ENCODE measurements at regions not wholly inside any gene's neighbourhood (a gene's known extent, or its start where the extent isn't known, plus 50 kb on each side); places are given as distances from the start of the nearest gene placed in this dataset.

DNA sequence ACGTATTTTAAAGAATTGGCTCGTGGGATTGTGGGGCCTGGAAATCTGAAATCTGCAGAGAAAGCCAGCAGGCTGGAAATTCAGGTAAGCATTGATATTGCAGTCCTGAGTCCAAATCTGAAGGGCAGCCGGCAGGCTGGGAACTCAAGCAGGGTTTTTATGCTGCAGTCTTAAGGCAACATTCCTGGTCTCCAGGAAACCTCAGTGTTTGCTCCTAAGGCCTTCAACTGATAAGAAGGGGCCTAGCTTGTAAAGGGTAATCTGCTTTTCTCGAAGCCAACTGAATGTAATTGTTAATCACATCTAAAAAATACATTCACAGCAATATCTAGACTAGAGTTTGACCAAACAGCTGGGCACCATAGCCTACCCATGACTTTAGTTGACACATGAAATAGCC, 154.4 kb downstream of the EFNB2 start (continued):
- TF ChIP-seq, protein P1, sequence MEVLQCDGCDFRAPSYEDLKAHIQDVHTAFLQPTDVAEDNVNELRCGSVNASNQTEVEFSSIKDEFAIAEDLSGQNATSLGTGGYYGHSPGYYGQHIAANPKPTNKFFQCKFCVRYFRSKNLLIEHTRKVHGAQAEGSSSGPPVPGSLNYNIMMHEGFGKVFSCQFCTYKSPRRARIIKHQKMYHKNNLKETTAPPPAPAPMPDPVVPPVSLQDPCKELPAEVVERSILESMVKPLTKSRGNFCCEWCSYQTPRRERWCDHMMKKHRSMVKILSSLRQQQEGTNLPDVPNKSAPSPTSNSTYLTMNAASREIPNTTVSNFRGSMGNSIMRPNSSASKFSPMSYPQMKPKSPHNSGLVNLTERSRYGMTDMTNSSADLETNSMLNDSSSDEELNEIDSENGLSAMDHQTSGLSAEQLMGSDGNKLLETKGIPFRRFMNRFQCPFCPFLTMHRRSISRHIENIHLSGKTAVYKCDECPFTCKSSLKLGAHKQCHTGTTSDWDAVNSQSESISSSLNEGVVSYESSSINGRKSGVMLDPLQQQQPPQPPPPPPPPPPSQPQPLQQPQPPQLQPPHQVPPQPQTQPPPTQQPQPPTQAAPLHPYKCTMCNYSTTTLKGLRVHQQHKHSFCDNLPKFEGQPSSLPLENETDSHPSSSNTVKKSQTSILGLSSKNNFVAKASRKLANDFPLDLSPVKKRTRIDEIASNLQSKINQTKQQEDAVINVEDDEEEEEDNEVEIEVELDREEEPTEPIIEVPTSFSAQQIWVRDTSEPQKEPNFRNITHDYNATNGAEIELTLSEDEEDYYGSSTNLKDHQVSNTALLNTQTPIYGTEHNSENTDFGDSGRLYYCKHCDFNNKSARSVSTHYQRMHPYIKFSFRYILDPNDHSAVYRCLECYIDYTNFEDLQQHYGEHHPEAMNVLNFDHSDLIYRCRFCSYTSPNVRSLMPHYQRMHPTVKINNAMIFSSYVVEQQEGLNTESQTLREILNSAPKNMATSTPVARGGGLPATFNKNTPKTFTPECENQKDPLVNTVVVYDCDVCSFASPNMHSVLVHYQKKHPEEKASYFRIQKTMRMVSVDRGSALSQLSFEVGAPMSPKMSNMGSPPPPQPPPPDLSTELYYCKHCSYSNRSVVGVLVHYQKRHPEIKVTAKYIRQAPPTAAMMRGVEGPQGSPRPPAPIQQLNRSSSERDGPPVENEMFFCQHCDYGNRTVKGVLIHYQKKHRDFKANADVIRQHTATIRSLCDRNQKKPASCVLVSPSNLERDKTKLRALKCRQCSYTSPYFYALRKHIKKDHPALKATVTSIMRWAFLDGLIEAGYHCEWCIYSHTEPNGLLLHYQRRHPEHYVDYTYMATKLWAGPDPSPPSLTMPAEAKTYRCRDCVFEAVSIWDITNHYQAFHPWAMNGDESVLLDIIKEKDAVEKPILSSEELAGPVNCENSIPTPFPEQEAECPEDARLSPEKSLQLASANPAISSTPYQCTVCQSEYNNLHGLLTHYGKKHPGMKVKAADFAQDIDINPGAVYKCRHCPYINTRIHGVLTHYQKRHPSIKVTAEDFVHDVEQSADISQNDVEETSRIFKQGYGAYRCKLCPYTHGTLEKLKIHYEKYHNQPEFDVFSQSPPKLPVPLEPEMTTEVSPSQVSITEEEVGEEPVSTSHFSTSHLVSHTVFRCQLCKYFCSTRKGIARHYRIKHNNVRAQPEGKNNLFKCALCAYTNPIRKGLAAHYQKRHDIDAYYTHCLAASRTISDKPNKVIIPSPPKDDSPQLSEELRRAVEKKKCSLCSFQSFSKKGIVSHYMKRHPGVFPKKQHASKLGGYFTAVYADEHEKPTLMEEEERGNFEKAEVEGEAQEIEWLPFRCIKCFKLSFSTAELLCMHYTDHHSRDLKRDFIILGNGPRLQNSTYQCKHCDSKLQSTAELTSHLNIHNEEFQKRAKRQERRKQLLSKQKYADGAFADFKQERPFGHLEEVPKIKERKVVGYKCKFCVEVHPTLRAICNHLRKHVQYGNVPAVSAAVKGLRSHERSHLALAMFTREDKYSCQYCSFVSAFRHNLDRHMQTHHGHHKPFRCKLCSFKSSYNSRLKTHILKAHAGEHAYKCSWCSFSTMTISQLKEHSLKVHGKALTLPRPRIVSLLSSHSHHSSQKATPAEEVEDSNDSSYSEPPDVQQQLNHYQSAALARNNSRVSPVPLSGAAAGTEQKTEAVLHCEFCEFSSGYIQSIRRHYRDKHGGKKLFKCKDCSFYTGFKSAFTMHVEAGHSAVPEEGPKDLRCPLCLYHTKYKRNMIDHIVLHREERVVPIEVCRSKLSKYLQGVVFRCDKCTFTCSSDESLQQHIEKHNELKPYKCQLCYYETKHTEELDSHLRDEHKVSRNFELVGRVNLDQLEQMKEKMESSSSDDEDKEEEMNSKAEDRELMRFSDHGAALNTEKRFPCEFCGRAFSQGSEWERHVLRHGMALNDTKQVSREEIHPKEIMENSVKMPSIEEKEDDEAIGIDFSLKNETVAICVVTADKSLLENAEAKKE (CRISPR knock-in tag; IDR thresholded peaks at IDR 0.05) = no peak
- TF ChIP-seq ZNF114 (CRISPR knock-in tag; IDR thresholded peaks at IDR 0.05) (no peak), ZNF331 (CRISPR knock-in tag; IDR thresholded peaks at IDR 0.05; ENCODE audit: low read depth) (no peak), STAT1 (IDR thresholded peaks at IDR 0.05; ENCODE audit: unreplicated experiment) (no peak), NANOG (IDR thresholded peaks at IDR 0.05; ENCODE audit: borderline replicate concordance) (no peak), POLR2AphosphoS5 (IDR thresholded peaks at IDR 0.05; ENCODE audit: low read depth) (no peak)
- TF ChIP-seq, protein P2, sequence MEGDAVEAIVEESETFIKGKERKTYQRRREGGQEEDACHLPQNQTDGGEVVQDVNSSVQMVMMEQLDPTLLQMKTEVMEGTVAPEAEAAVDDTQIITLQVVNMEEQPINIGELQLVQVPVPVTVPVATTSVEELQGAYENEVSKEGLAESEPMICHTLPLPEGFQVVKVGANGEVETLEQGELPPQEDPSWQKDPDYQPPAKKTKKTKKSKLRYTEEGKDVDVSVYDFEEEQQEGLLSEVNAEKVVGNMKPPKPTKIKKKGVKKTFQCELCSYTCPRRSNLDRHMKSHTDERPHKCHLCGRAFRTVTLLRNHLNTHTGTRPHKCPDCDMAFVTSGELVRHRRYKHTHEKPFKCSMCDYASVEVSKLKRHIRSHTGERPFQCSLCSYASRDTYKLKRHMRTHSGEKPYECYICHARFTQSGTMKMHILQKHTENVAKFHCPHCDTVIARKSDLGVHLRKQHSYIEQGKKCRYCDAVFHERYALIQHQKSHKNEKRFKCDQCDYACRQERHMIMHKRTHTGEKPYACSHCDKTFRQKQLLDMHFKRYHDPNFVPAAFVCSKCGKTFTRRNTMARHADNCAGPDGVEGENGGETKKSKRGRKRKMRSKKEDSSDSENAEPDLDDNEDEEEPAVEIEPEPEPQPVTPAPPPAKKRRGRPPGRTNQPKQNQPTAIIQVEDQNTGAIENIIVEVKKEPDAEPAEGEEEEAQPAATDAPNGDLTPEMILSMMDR (conservative IDR thresholded peaks at IDR 0.05; ENCODE audit: low read depth in 2 of 2) = no peak

- H3K27me3 Mint-ChIP-seq (ENCODE audit: insufficient read depth, low read depth, poor library complexity) = peaks cover 5% of the 10 kb centered on the region
- H3K27ac Mint-ChIP-seq = no peak overlapping the region
- no peak overlapping the region for H2AFZ ChIP-seq
- TF ChIP-seq EZH2phosphoT487 (IDR thresholded peaks at IDR 0.05; ENCODE audit: unreplicated experiment) = no peak
- no peak for TF ChIP-seq JUNB (IDR thresholded peaks at IDR 0.05; ENCODE audit: unreplicated experiment)
These were observed 157.4 kb downstream of the EFNB2 start for GRCh38 chr13:106377931-106378662.

More at GRCh38 chr13:106377931-106378662, 157.4 kb downstream of the EFNB2 start:
- H3K36me3 ChIP-seq (ENCODE audit: insufficient read depth) = no peaks in the 10 kb centered on the region
- no peaks in the 10 kb centered on the region for H4K20me1 ChIP-seq (replicated peaks; ENCODE audit: insufficient read depth)
- H3K4me1 ChIP-seq (ENCODE audit: insufficient read depth) = no peaks in the 10 kb centered on the region
- ATAC-seq (no peak), DNase-seq (ENCODE audit: low spot score) (no peak)
- H3K27me3 ChIP-seq (ENCODE audit: insufficient read depth) = no peaks in the 10 kb centered on the region
- no peaks in the 10 kb centered on the region for H3K4me1 Mint-ChIP-seq
- no peaks in the 10 kb centered on the region for H3K36me3 Mint-ChIP-seq (ENCODE audit: low read depth)
- H3K79me2 ChIP-seq (replicated peaks; ENCODE audit: insufficient read depth) = no peaks in the 10 kb centered on the region
- H3K9me3 Mint-ChIP-seq = no peaks in the 10 kb centered on the region
- no peak overlapping the region for H3K4me3 ChIP-seq
- H3K9me2 ChIP-seq (ENCODE audit: insufficient read depth) = peaks cover 4% of the 10 kb centered on the region
- H3K4me2 ChIP-seq = no peak overlapping the region
- no peak overlapping the region for H3K27ac ChIP-seq (ENCODE audit: low read depth)
- no peak overlapping the region for H3K4me3 Mint-ChIP-seq
- no peaks in the 10 kb centered on the region for H3F3A ChIP-seq (replicated peaks; ENCODE audit: low read depth)

Measured in GM23338 (cell line).